ENCODE measurements at regions not wholly inside any gene's neighbourhood (a gene's known extent, or its start where the extent isn't known, plus 50 kb on each side); places are given as distances from the start of the nearest gene placed in this dataset.
"Not testable (repeated sequence)": the region's sequence is repeated elsewhere in the genome, so short reads cannot be mapped to it uniquely, and the experiment has no call there.

- DNase-seq: no peak
Measured at GRCh38 chrX:42432552-42432951, 345.4 kb downstream of the PPP1R2C start.

- no peak for DNase-seq
Measured at GRCh38 chrX:42422961-42423360, 355.0 kb downstream of the PPP1R2C start.

- no peak for DNase-seq
Measured at GRCh38 chrX:42420426-42420825, 357.5 kb downstream of the PPP1R2C start.

GRCh38 chrX:42415636-42416035, 362.3 kb downstream of the PPP1R2C start:
- no peak for DNase-seq

- DNase-seq: no peak
Measured at GRCh38 chrX:42414057-42414456, 363.9 kb downstream of the PPP1R2C start.

- no peak for DNase-seq
Measured at GRCh38 chrX:42399632-42400024, 378.3 kb downstream of the PPP1R2C start.

- peak; percentile 25 for DNase-seq
Measured at GRCh38 chrX:42398967-42399631, 378.9 kb downstream of the PPP1R2C start.

- no peak for DNase-seq
Measured at GRCh38 chrX:42396136-42396535, 381.8 kb downstream of the PPP1R2C start.

GRCh38 chrX:42392846-42393245, 385.1 kb downstream of the PPP1R2C start:
- DNase-seq: no peak

- no peak for DNase-seq
Measured at GRCh38 chrX:42386681-42387080, 391.3 kb downstream of the PPP1R2C start.

- no peak for DNase-seq
Measured at GRCh38 chrX:42385730-42386129, 392.2 kb downstream of the PPP1R2C start.

- no peak for DNase-seq
Measured at GRCh38 chrX:42384956-42385355, 393.0 kb downstream of the PPP1R2C start.

- no peak for DNase-seq
Measured at GRCh38 chrX:42378857-42379256, 399.1 kb downstream of the PPP1R2C start.

GRCh38 chrX:42375086-42375485, 402.9 kb downstream of the PPP1R2C start:
- no peak for DNase-seq

GRCh38 chrX:42366181-42366580, 411.8 kb downstream of the PPP1R2C start:
- DNase-seq: no peak

GRCh38 chrX:42362219-42362618, 415.7 kb downstream of the PPP1R2C start:
- no peak for DNase-seq

GRCh38 chrX:42342981-42343380, 419.6 kb upstream of the CASK start:
- not testable (repeated sequence) for DNase-seq
